Endothelial cell of umbilical vein (primary cell): ENCODE measurements at regions not wholly inside any gene's neighbourhood (a gene's known extent, or its start where the extent isn't known, plus 50 kb on each side); places are given as distances from the start of the nearest gene placed in this dataset.

Experiments
- BruUV-seq: library from RNA; stranded (reverse); fragments of 400-500 nt; replicated peaks from 2 replicates; lab custom pipeline; 2021; lab: Mats Ljungman, UMichigan
- CTCF ChIA-PET: fragments of 300-600, 350-600 bp; sonication (Branson Sonifier 250); formaldehyde crosslinking; loops from one replicate; lab custom pipeline; 2021; ENCODE audit warnings: antibody characterized with exemption, inconsistent platforms; lab: Charles Lee
- POLR2A ChIA-PET: fragments of 300-600, 350-600 bp; sonication (Branson Sonifier 250); formaldehyde crosslinking; loops from one replicate; lab custom pipeline; 2021; ENCODE audit warnings: antibody characterized with exemption, inconsistent platforms; lab: Charles Lee
- DNase-seq: peaks from one replicate; pipeline ENCODE4 v3.0.0-alpha.2; 2011; ENCODE audit warnings: low read depth, low spot score
- FAIRE-seq: peaks from 2 replicates; lab custom pipeline; 2011; peaks lifted over from hg19 to GRCh38; lab: Jason Lieb, UNC
- H2AFZ ChIP-seq: 2 replicates; pipeline ENCODE4 v1.6.0; 2012; ENCODE audit warnings: low read depth, low read length, control low read depth, inconsistent platforms
- H3K27ac ChIP-seq: 2 replicates; pipeline ENCODE4 v1.5.1; 2011; ENCODE audit warnings: low read depth, mild to moderate bottlenecking, control low read depth, low read length, moderate library complexity; ENCODE audit not compliant: insufficient read depth
- H3K27me3 ChIP-seq, 2 experiments: 2 replicates each; pipeline versions ENCODE4 v1.6.0 to v1.6.1; 2011; ENCODE audit warnings: low read length in 2 of 2, mixed read lengths in 1 of 2; ENCODE audit not compliant: control insufficient read depth in 2 of 2, insufficient read depth in 2 of 2
- H3K36me3 ChIP-seq, 2 experiments: 2 replicates in 1 of 2; 3 replicates in 1 of 2; pipeline ENCODE4 v1.5.1; 2011; ENCODE audit warnings: low read length in 2 of 2, mild to moderate bottlenecking in 1 of 2, moderate library complexity in 1 of 2; ENCODE audit not compliant: control insufficient read depth in 2 of 2, insufficient read depth in 2 of 2; ENCODE audit errors: extremely low read depth in 1 of 2
- H3K4me1 ChIP-seq: 3 replicates; pipeline ENCODE4 v1.5.1; 2011; ENCODE audit warnings: mild to moderate bottlenecking, low read length; ENCODE audit not compliant: control insufficient read depth, insufficient read depth; ENCODE audit errors: extremely low read depth
- H3K4me2 ChIP-seq: 2 replicates; pipeline ENCODE4 v1.6.1; 2011; ENCODE audit warnings: low read length, control low read depth, mixed read lengths; ENCODE audit not compliant: insufficient read depth
- H3K4me3 ChIP-seq, 3 experiments: fragments of 200-600 bp in 1 of 3; sonication (generic), shearing (Covaris generic) in 1 of 3; replicated peaks in 1 of 3; 2 replicates each; pipeline ENCODE4 v1.5.1; 2011 to 2016; ENCODE audit warnings: control low read depth in 3 of 3, low read length in 3 of 3, mild to moderate bottlenecking in 2 of 3, inconsistent platforms in 1 of 3, low read depth in 1 of 3, moderate library complexity in 1 of 3; ENCODE audit not compliant: insufficient read depth in 1 of 3
- H3K79me2 ChIP-seq: 2 replicates; pipeline ENCODE4 v1.6.0; 2012; ENCODE audit warnings: low read length, inconsistent platforms; ENCODE audit not compliant: control insufficient read depth, insufficient read depth
- H3K9ac ChIP-seq: replicated peaks from 2 replicates; pipeline ENCODE3; 2011; ENCODE audit warnings: low read length, control low read depth; ENCODE audit not compliant: insufficient read depth; ENCODE audit errors: extremely low read depth
- H3K9me1 ChIP-seq: replicated peaks from 3 replicates; pipeline ENCODE4 v1.6.0; 2011; ENCODE audit warnings: mild to moderate bottlenecking, low read length; ENCODE audit not compliant: control insufficient read depth, insufficient read depth; ENCODE audit errors: extremely low read depth
- H3K9me3 ChIP-seq: replicated peaks from 2 replicates; pipeline ENCODE4 v1.5.1; 2012; ENCODE audit warnings: low read length, inconsistent platforms; ENCODE audit not compliant: control insufficient read depth, insufficient read depth
- H4K20me1 ChIP-seq: replicated peaks from 2 replicates; pipeline ENCODE3; 2011; ENCODE audit warnings: mild to moderate bottlenecking, low read length; ENCODE audit not compliant: control insufficient read depth, insufficient read depth; ENCODE audit errors: extremely low read depth
- CTCF ChIP-seq, 2 donors: IDR thresholded peaks; 1 replicate in 1 of 2; 2 replicates in 1 of 2; pipeline ENCODE4 v1.5.1; 2011; ENCODE audit warnings: low read length in 2 of 2, mild to moderate bottlenecking in 2 of 2, moderate library complexity in 2 of 2, control low read depth in 1 of 2, inconsistent platforms in 1 of 2, low read depth in 1 of 2; ENCODE audit not compliant: insufficient read depth in 1 of 2; ENCODE audit errors: extremely low read depth in 1 of 2
- EZH2 ChIP-seq: IDR thresholded peaks from 2 replicates; pipeline ENCODE4 v1.6.1; 2012; ENCODE audit warnings: borderline replicate concordance, low read depth, mild to moderate bottlenecking, moderate library complexity, low read length, inconsistent platforms; ENCODE audit not compliant: severe bottlenecking
- GATA2 ChIP-seq: IDR thresholded peaks from 2 replicates; pipeline ENCODE4 v1.7.0; 2011; ENCODE audit warnings: low read depth, mild to moderate bottlenecking, moderate library complexity, mixed read lengths, low read length; ENCODE audit not compliant: insufficient read length, insufficient read depth
- JUN ChIP-seq: IDR thresholded peaks from 2 replicates; pipeline ENCODE4 v1.6.1; 2011; ENCODE audit warnings: borderline replicate concordance, low read depth; ENCODE audit not compliant: insufficient read length, insufficient read depth
- MAX ChIP-seq: IDR thresholded peaks from 2 replicates; pipeline ENCODE4 v1.6.1; 2011; ENCODE audit not compliant: insufficient read depth, insufficient read length
- MYC ChIP-seq: IDR thresholded peaks from one replicate; pipeline ENCODE4 v1.6.1; 2011; ENCODE audit warnings: mild to moderate bottlenecking, low read depth, low read length
- POLR2A ChIP-seq: IDR thresholded peaks from 2 replicates; pipeline ENCODE4 v1.6.1; 2012; ENCODE audit warnings: low read depth, mild to moderate bottlenecking, control low read depth, low read length
- dilution Hi-C: fragments of 300-500 bp; cut with MboI; formaldehyde crosslinking; loops from one replicate; pipeline ENCODE4 v1.15.0; 2019; ENCODE audit warnings: low sequenced_read_pairs; ENCODE audit not compliant: extremely low pct_ligation_motif_present
- intact Hi-C: fragments of 100-400 bp; cut with micrococcal nuclease; formaldehyde crosslinking; loops from one replicate; pipeline ENCODE4 v1.10.0; 2022

- CTCF ChIA-PET = interaction anchor here (1.2 to 2.6 kb wide), 3 partner anchors 8 to 194 kb away, joined by 5 to 9 read pairs (median 7); no protein-coding TSS in a partner anchor
- intact Hi-C loops = no loop called here
- no peak overlapping the region for H2AFZ ChIP-seq
Measured at GRCh38 chr2:105539331-105539730, 140.5 kb upstream of the FHL2 start.

More at GRCh38 chr2:105539331-105539730, 140.5 kb upstream of the FHL2 start:
- H3K79me2 ChIP-seq = no peaks in the 10 kb centered on the region
- H3K9me3 ChIP-seq = no peaks in the 10 kb centered on the region
- dilution Hi-C loops = no loop called here
- FAIRE-seq = no peak
- TF ChIP-seq POLR2A (no peak), GATA2 (no peak), JUN (no peak), MAX (no peak), EZH2 (no peak), MYC (no peak), CTCF (IDR thresholded peaks at IDR 0.05; ENCODE audit: extremely low read depth in 1 of 2, insufficient read depth in 1 of 2, low read depth in 1 of 2, low read length in 2 of 2) (no peak)
- no peaks in the 10 kb centered on the region for H3K36me3 ChIP-seq
- no peak for DNase-seq
- peaks cover 5 to 9% of the 10 kb centered on the region in 2 experiments for H3K27me3 ChIP-seq
- H3K4me3 ChIP-seq = no peak overlapping the region
- H4K20me1 ChIP-seq = no peaks in the 10 kb centered on the region
- no peak overlapping the region for H3K4me2 ChIP-seq
- BruUV-seq = no TSS peak
- POLR2A ChIA-PET = interaction anchor here (0.6 kb wide), 1 partner anchor 18 kb away, joined by 4 read pairs; no protein-coding TSS in a partner anchor
- H3K9me1 ChIP-seq = no peaks in the 10 kb centered on the region
- H3K4me1 ChIP-seq = peaks cover 5% of the 10 kb centered on the region
- H3K9ac ChIP-seq = no peak overlapping the region
- H3K27ac ChIP-seq = no peak overlapping the region
